ENCODE measurements at regions not wholly inside any gene's neighbourhood (a gene's known extent, or its start where the extent isn't known, plus 50 kb on each side); places are given as distances from the start of the nearest gene placed in this dataset.
A peak's percentile ranks its signal among the peaks of the same experiment; 100 is the strongest.

GRCh38 chr1:198064181-198064580 lies 92.6 kb upstream of the NEK7 start:
- Histone ChIP-seq H3K4me1 (replicated peaks; ENCODE audit: insufficient read depth) (no peaks in the 10 kb centered on the region), H3K4me3 (no peak overlapping the region), H3K27ac (no peak overlapping the region), H3K79me2 (ENCODE audit: low read depth) (no peaks in the 10 kb centered on the region), H3F3A (ENCODE audit: insufficient read depth, low read depth) (no peaks in the 10 kb centered on the region), H4K20me1 (ENCODE audit: insufficient read depth) (no peaks in the 10 kb centered on the region), H2AFZ (peak overlapping the region; percentile 68; the same call in 1 of the 2 replicates), H3K9me2 (ENCODE audit: insufficient read depth) (no peaks in the 10 kb centered on the region), H3K4me2 (no peak overlapping the region), H3K9me3 (ENCODE audit: insufficient read depth, low read depth) (no peaks in the 10 kb centered on the region), H3K36me3 (ENCODE audit: low read depth) (no peaks in the 10 kb centered on the region), H3K27me3 (ENCODE audit: insufficient read depth, low read depth) (no peaks in the 10 kb centered on the region)
- DNase-seq: no peak
- ChIA-PET POLR2A (ENCODE audit: unreplicated experiment) (interaction anchor here (0.6 kb wide), 1 partner anchor 46 kb away, joined by 3 read pairs; no protein-coding TSS in a partner anchor), CTCF (no interaction called here)
- TF ChIP-seq EZH2 (IDR thresholded peaks at IDR 0.05; ENCODE audit: low read depth): no peak
- intact Hi-C loops (cut with micrococcal nuclease; ENCODE audit: unreplicated experiment): no loop called here
- no TSS peak for BruUV-seq (replicated peaks)

GRCh38 chr1:198068285-198068684 lies 88.5 kb upstream of the NEK7 start:
- H3K36me3 ChIP-seq (ENCODE audit: low read depth): no peaks in the 10 kb centered on the region
- intact Hi-C loops (cut with micrococcal nuclease; ENCODE audit: unreplicated experiment): no loop called here
- H3K27ac ChIP-seq: no peak overlapping the region
- TF ChIP-seq EZH2 (IDR thresholded peaks at IDR 0.05; ENCODE audit: low read depth) (no peak), CTCF (conservative IDR thresholded peaks at IDR 0.05) (no peak)
- H4K20me1 ChIP-seq (ENCODE audit: insufficient read depth): no peaks in the 10 kb centered on the region
- no TSS peak for BruUV-seq (replicated peaks)
- H3K79me2 ChIP-seq (ENCODE audit: low read depth): no peaks in the 10 kb centered on the region
- H3K9me3 ChIP-seq (ENCODE audit: insufficient read depth, low read depth): no peaks in the 10 kb centered on the region; the same call in 1 of the 2 replicates
- H3K9me2 ChIP-seq (ENCODE audit: insufficient read depth): no peaks in the 10 kb centered on the region
- H3K27me3 ChIP-seq (ENCODE audit: insufficient read depth, low read depth): no peaks in the 10 kb centered on the region
- H3F3A ChIP-seq (ENCODE audit: insufficient read depth, low read depth): no peaks in the 10 kb centered on the region
- ChIA-PET POLR2A (ENCODE audit: unreplicated experiment) (no interaction called here), CTCF (no interaction called here)
- DNase-seq: no peak
- no peak overlapping the region for H3K4me2 ChIP-seq
- no peak overlapping the region; the same call in 1 of the 2 replicates for H2AFZ ChIP-seq
- H3K4me1 ChIP-seq (replicated peaks; ENCODE audit: insufficient read depth): no peaks in the 10 kb centered on the region
- H3K4me3 ChIP-seq: no peak overlapping the region

GRCh38 chr1:198072177-198072576 lies 84.6 kb upstream of the NEK7 start:
- H3K27me3 ChIP-seq (ENCODE audit: insufficient read depth, low read depth): no peaks in the 10 kb centered on the region
- CTCF ChIA-PET: interaction anchor here (0.7 kb wide), 1 partner anchor 600 kb away, joined by 3 read pairs; no protein-coding TSS in a partner anchor
- H3K9me3 ChIP-seq (ENCODE audit: insufficient read depth, low read depth): no peaks in the 10 kb centered on the region; the same call in 1 of the 2 replicates
- no TSS peak for BruUV-seq (replicated peaks)
- no peak for TF ChIP-seq EZH2 (IDR thresholded peaks at IDR 0.05; ENCODE audit: low read depth)
- no peak for TF ChIP-seq CTCF (conservative IDR thresholded peaks at IDR 0.05)
- H3K27ac ChIP-seq: no peak overlapping the region
- H3F3A ChIP-seq (ENCODE audit: insufficient read depth, low read depth): no peaks in the 10 kb centered on the region
- no peaks in the 10 kb centered on the region for H4K20me1 ChIP-seq (ENCODE audit: insufficient read depth)
- no peak overlapping the region for H3K4me3 ChIP-seq
- H3K4me1 ChIP-seq (replicated peaks; ENCODE audit: insufficient read depth): no peaks in the 10 kb centered on the region
- H3K4me2 ChIP-seq: no peak overlapping the region
- H3K9me2 ChIP-seq (ENCODE audit: insufficient read depth): 0 out of 2 replicates have a peak, but pooled peaks cover 3% of the 10 kb centered on the region
- intact Hi-C loops (cut with micrococcal nuclease; ENCODE audit: unreplicated experiment): no loop called here
- H2AFZ ChIP-seq: no peak overlapping the region
- H3K79me2 ChIP-seq (ENCODE audit: low read depth): no peaks in the 10 kb centered on the region
- DNase-seq: no peak
- POLR2A ChIA-PET (ENCODE audit: unreplicated experiment): no interaction called here
- H3K36me3 ChIP-seq (ENCODE audit: low read depth): no peaks in the 10 kb centered on the region

- no peak overlapping the region for H2AFZ ChIP-seq
- no peaks in the 10 kb centered on the region for H3K4me1 ChIP-seq (replicated peaks; ENCODE audit: insufficient read depth)
- ChIA-PET POLR2A (ENCODE audit: unreplicated experiment) (interaction anchor here (0.7 kb wide), 1 partner anchor 124 kb away, joined by 21 read pairs; no protein-coding TSS in a partner anchor), CTCF (no interaction called here)
- H3K27ac ChIP-seq: no peak overlapping the region
- no peaks in the 10 kb centered on the region for H4K20me1 ChIP-seq (ENCODE audit: insufficient read depth)
- no peaks in the 10 kb centered on the region for H3K79me2 ChIP-seq (ENCODE audit: low read depth)
- 0 out of 2 replicates have a peak, but pooled peaks cover 3% of the 10 kb centered on the region for H3K9me2 ChIP-seq (ENCODE audit: insufficient read depth)
- DNase-seq: no peak
- no peaks in the 10 kb centered on the region for H3K36me3 ChIP-seq (ENCODE audit: low read depth)
- H3F3A ChIP-seq (ENCODE audit: insufficient read depth, low read depth): no peaks in the 10 kb centered on the region
- no peaks in the 10 kb centered on the region; the same call in 1 of the 2 replicates for H3K9me3 ChIP-seq (ENCODE audit: insufficient read depth, low read depth)
- TF ChIP-seq EZH2 (IDR thresholded peaks at IDR 0.05; ENCODE audit: low read depth): no peak
- TF ChIP-seq CTCF (conservative IDR thresholded peaks at IDR 0.05): no peak
- intact Hi-C loops (cut with micrococcal nuclease; ENCODE audit: unreplicated experiment): no loop called here
- no peak overlapping the region for H3K4me3 ChIP-seq
- no TSS peak for BruUV-seq (replicated peaks)
- no peak overlapping the region for H3K4me2 ChIP-seq
- no peaks in the 10 kb centered on the region for H3K27me3 ChIP-seq (ENCODE audit: insufficient read depth, low read depth)
These were observed 81.5 kb upstream of the NEK7 start for GRCh38 chr1:198075296-198075695.

Data from PC-9 (cell line).